Heart left ventricle (tissue), 13 donors: ENCODE measurements at regions not wholly inside any gene's neighbourhood (a gene's known extent, or its start where the extent isn't known, plus 50 kb on each side); places are given as distances from the start of the nearest gene placed in this dataset.

Source experiments
- CTCF ChIP-seq, 12 donors: fragments of 200-600 bp; sonication (generic) in 4 of 12; IDR thresholded peaks; one replicate each; pipeline versions ENCODE4 v1.5.0 to v1.8.0; 2018 to 2022; ENCODE audit warnings: antibody characterized with exemption in 12 of 12, mild to moderate bottlenecking in 5 of 12
- POLR2A ChIP-seq, 2 donors: fragments of 450-650 bp; IDR thresholded peaks; one replicate each; pipeline ENCODE4 v1.6.1; 2017; ENCODE audit warnings: antibody characterized with exemption in 2 of 2, mild to moderate bottlenecking in 2 of 2, moderate library complexity in 2 of 2
- donor health status: ischemic (EF 13 %, LVEDD 7.1; RV severe dilation, severe dysfunction).
- donor health status: DM: no; HTN: yes; CAD: no.
- donor health status: DM: no; HTN: no; CAD: no.
- donor health status: ischemic (EF 25% LVEDD 6.9; RV normal size, moderate dysfunction).
- donor health status: ischemic (EF 25% LVEDD 5.7; RV mildly dilated, moderate dysfunction).
- donor health status: ischemic (EF 35%, LVEDD 5.7; RV mildly dilated, moderate dysfunction).
- donor health status: nonischemic (EF 11% LVEDD 7.7; RV severe dilation, severe dysfunction).
- donor health status: DM: yes; HTN: yes; CAD: no.
- donor health status: PGD.
- donor health status: ischemic (EF 29% LVEDD 5.4; RV normal size, mild dysfunction).
- donor health status: nonischemic (EF 23%, LVEDD 6.1; RV moderate dilation, normal function).

GRCh38 chr6:12467706-12468670 is 177.8 kb downstream of the EDN1 start:
- TF ChIP-seq CTCF (IDR thresholded peaks at IDR 0.05) (no peak), POLR2A (IDR thresholded peaks at IDR 0.05) (no peak)
